OCI-LY3 (cell line): ENCODE measurements at regions not wholly inside any gene's neighbourhood (a gene's known extent, or its start where the extent isn't known, plus 50 kb on each side); places are given as distances from the start of the nearest gene placed in this dataset.
"Not testable (repeated sequence)": the region's sequence is repeated elsewhere in the genome, so short reads cannot be mapped to it uniquely, and the experiment has no call there.

Source experiments
- H2AFZ ChIP-seq: fragments of 200-600, 300-600 bp; shearing (Covaris generic); 2 replicates; pipeline ENCODE4 v1.6.0; 2014; ENCODE audit warnings: antibody characterized with exemption, low read depth, low read length
- H3K27ac ChIP-seq: fragments of 200-600, 300-600 bp; sonication (generic); 2 replicates; pipeline ENCODE4 v1.5.1; 2014; ENCODE audit warnings: mild to moderate bottlenecking, low read length, moderate library complexity, mixed read lengths
- H3K27me3 ChIP-seq: fragments of 200-600, 300-600 bp; sonication (generic); 2 replicates; pipeline ENCODE4 v1.6.1; 2014; ENCODE audit warnings: low read depth, low read length, mixed read lengths
- H3K36me3 ChIP-seq: fragments of 200-600, 300-600 bp; sonication (generic); replicated peaks from 2 replicates; pipeline ENCODE3; 2014; ENCODE audit warnings: low read depth, low read length, mixed read lengths
- H3K4me1 ChIP-seq: fragments of 300-600, 200-600 bp; sonication (generic); 2 replicates; pipeline ENCODE4 v1.6.1; 2014; ENCODE audit warnings: low read length, mixed read lengths
- H3K4me2 ChIP-seq: fragments of 200-600, 300-600 bp; sonication (generic); 2 replicates; pipeline ENCODE4 v1.6.1; 2014; ENCODE audit warnings: low read length, mixed read lengths
- H3K4me3 ChIP-seq: fragments of 300-600, 200-600 bp; sonication (generic); 2 replicates; pipeline ENCODE4 v1.5.1; 2014; ENCODE audit warnings: antibody characterized with exemption, mild to moderate bottlenecking, low read length, moderate library complexity
- H3K79me2 ChIP-seq: fragments of 300-600, 200-600 bp; shearing (Covaris generic); 2 replicates; pipeline ENCODE4 v1.6.1; 2014; ENCODE audit warnings: mild to moderate bottlenecking, low read length, mixed read lengths
- H3K9ac ChIP-seq: fragments of 300-600, 200-600 bp; shearing (Covaris generic); 2 replicates; pipeline ENCODE4 v1.6.0; 2014; ENCODE audit warnings: mild to moderate bottlenecking, low read length, moderate library complexity
- H3K9me3 ChIP-seq: fragments of 200-600, 300-600 bp; shearing (Covaris generic); 2 replicates; pipeline ENCODE4 v1.6.1; 2014; ENCODE audit warnings: low read length, mixed read lengths; ENCODE audit not compliant: insufficient read depth
- H4K20me1 ChIP-seq: fragments of 200-600, 300-600 bp; sonication (generic); 2 replicates; pipeline ENCODE4 v1.6.1; 2016; ENCODE audit warnings: low read length, mixed read lengths; ENCODE audit not compliant: insufficient read depth
- EZH2phosphoT487 ChIP-seq: fragments of 200-600 bp; shearing (Covaris generic); IDR thresholded peaks from 2 replicates; pipeline ENCODE4 v1.6.1; 2018; ENCODE audit warnings: antibody characterized with exemption, mixed run types, low read depth
- TF ChIP-seq, protein P1 (sequence below): fragments of 200-600, 300-600 bp; sonication (generic); IDR thresholded peaks from 2 replicates; pipeline ENCODE4 v1.5.1; 2014; ENCODE audit warnings: antibody characterized with exemption, low read length, low read depth

DNA sequence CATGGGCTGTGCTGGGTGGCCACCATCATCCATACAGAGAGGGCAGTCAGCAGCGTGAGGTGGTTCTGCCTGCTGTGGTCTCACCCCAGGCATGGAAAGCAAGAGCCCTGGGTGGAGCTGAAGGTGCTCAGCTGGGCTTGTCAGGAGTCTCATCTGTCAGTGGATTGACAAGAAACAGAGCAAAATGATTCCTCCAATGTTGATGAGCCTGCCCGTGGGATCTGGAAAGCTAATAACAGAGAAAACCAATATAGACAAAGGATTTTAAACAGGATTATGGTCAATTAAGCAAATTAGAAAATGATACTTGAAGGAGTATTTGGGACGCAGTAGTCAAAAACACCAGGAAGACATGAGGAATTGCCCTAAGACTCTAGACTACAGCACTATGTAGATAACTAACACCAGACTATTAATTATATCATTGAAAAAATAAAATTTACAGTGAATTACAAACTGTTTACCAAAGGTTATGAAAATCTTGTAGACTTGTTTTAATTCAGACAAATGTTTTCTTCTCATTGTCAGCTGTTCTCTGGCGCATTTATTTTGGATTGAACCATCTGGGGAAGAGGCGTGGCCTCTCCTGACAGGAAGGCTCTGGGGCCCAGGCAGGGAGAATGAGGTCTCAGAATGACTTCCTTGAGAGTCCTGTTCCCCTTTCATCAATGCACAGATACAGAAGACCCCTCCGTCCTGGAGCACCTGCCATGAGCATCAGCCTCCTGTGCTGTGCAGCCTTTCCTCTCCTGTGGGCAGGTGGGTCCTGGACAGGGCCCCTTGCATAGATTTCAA, 211.2 kb upstream of the PRSS58 start:
- Histone ChIP-seq H3K27me3 (peaks cover 14% of the 10 kb centered on the region; the same call in 1 of the 2 replicates), H3K9me3 (no peaks in the 10 kb centered on the region), H3K36me3 (no peaks in the 10 kb centered on the region), H3K27ac (no peak overlapping the region), H3K9ac (no peak overlapping the region), H3K79me2 (no peaks in the 10 kb centered on the region), H3K4me1 (peaks cover 20% of the 10 kb centered on the region), H2AFZ (no peak overlapping the region), H4K20me1 (no peaks in the 10 kb centered on the region), H3K4me2 (no peak overlapping the region), H3K4me3 (no peak overlapping the region)
- TF ChIP-seq EZH2phosphoT487 = no peak
- TF ChIP-seq, protein P1, sequence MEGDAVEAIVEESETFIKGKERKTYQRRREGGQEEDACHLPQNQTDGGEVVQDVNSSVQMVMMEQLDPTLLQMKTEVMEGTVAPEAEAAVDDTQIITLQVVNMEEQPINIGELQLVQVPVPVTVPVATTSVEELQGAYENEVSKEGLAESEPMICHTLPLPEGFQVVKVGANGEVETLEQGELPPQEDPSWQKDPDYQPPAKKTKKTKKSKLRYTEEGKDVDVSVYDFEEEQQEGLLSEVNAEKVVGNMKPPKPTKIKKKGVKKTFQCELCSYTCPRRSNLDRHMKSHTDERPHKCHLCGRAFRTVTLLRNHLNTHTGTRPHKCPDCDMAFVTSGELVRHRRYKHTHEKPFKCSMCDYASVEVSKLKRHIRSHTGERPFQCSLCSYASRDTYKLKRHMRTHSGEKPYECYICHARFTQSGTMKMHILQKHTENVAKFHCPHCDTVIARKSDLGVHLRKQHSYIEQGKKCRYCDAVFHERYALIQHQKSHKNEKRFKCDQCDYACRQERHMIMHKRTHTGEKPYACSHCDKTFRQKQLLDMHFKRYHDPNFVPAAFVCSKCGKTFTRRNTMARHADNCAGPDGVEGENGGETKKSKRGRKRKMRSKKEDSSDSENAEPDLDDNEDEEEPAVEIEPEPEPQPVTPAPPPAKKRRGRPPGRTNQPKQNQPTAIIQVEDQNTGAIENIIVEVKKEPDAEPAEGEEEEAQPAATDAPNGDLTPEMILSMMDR = no peak

DNA sequence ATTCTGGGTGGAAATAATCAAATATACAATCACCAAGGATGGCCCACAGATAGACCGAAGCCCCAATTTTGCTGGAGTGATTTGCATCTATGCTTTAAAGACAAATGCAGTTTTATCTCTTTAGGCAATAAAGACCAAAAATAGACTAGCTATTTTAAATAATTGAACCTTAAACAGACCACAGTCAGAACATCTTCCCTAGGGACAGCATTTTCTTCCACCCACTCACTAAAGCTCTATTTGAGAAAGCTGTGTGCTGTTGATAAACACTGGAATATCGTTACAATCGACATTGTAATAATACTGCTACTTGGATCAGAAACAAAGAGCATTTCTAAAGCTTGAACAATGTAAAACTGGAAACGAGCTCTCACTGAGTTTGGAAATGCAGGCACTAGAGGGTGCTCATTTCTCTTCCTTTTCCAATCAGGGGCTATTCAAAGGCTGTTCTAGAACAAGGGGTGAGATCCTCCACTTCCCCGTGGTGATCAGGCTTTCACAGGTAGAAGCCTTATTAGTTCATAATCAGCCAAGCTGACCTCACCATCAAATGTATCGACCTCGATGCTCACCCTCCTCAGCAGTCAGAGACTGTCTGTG, 209.3 kb upstream of the PRSS58 start:
- H3K4me3 ChIP-seq = not testable (repeated sequence)

DNA sequence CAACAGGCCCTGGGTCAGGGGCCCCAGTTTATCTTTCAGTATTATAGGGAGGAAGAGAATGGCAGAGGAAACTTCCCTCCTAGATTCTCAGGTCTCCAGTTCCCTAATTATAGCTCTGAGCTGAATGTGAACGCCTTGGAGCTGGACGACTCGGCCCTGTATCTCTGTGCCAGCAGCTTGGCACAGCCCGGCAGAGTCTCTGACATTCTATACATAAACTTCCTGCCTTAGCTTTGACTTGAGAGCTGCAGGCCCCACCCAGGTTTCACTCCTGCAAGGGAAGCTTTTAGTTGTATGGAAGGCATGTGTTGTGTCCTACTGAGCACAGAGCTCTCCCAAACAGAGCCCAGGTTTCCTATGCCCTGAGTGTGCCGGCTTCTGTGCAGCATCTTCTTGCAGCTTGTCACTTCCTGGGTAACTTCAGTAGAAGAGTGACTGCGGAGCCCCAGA, 205.6 kb upstream of the PRSS58 start:
- Histone ChIP-seq H3K27ac (no peak overlapping the region), H3K9ac (no peak overlapping the region), H3K36me3 (no peaks in the 10 kb centered on the region), H4K20me1 (no peaks in the 10 kb centered on the region), H2AFZ (no peak overlapping the region), H3K79me2 (no peaks in the 10 kb centered on the region), H3K4me3 (no peak overlapping the region), H3K4me2 (no peak overlapping the region), H3K4me1 (no peaks in the 10 kb centered on the region), H3K27me3 (peaks cover 22% of the 10 kb centered on the region), H3K9me3 (no peaks in the 10 kb centered on the region)
- TF ChIP-seq EZH2phosphoT487 = no peak
- TF ChIP-seq, protein P1 = no peak

More for the DNA sequence above, 209.3 kb upstream of the PRSS58 start:
- H4K20me1 ChIP-seq, H3K9ac ChIP-seq, H3K27ac ChIP-seq, H3K36me3 ChIP-seq, H3K9me3 ChIP-seq, H3K79me2 ChIP-seq, H3K4me2 ChIP-seq, H2AFZ ChIP-seq: not testable (repeated sequence)
- H3K27me3 ChIP-seq = peaks cover 13% of the 10 kb centered on the region; the same call in 1 of the 2 replicates
- peaks cover 12% of the 10 kb centered on the region for H3K4me1 ChIP-seq

DNA sequence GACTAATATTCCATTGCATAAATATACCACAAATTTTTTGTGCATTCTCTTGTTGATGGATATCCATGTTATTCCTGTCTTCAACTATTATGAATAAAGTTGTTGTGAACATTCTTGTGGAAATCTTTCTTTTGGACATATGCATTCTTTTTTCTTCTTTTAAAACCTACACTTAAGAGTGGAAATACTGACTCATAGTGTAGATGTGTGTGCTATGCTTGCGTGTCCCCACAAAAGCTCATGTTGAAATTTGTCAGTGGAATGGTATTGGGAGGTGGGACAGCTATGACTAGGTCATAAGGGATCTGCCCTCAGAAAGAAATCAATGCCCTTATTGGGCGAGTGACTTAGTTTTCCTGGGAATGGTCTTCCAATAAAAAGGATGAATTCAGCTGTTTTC, 203.6 kb upstream of the PRSS58 start:
- Histone ChIP-seq H3K4me3 (no peak overlapping the region), H3K4me2 (no peak overlapping the region), H4K20me1 (no peaks in the 10 kb centered on the region), H3K9ac (no peak overlapping the region), H3K27me3 (peaks cover 33% of the 10 kb centered on the region), H2AFZ (no peak overlapping the region), H3K4me1 (no peaks in the 10 kb centered on the region), H3K9me3 (no peaks in the 10 kb centered on the region), H3K27ac (no peak overlapping the region), H3K79me2 (no peaks in the 10 kb centered on the region), H3K36me3 (no peaks in the 10 kb centered on the region)
- TF ChIP-seq EZH2phosphoT487 = no peak
- TF ChIP-seq, protein P1 = no peak
